ENCODE measurements at regions not wholly inside any gene's neighbourhood (a gene's known extent, or its start where the extent isn't known, plus 50 kb on each side); places are given as distances from the start of the nearest gene placed in this dataset.
"Not testable (repeated sequence)": the region's sequence is repeated elsewhere in the genome, so short reads cannot be mapped to it uniquely, and the experiment has no call there.

GRCh38 chr4:27075603-27076002 lies 215.0 kb downstream of the STIM2 start:
- not testable (repeated sequence) for H3K4me1 Mint-ChIP-seq, H3K36me3 Mint-ChIP-seq, H3K27me3 Mint-ChIP-seq, H3K27ac Mint-ChIP-seq, H3K4me3 Mint-ChIP-seq, H3K9me3 Mint-ChIP-seq, DNase-seq

GRCh38 chr4:27078934-27079455 lies 218.4 kb downstream of the STIM2 start:
- Mint-ChIP-seq H3K9me3 (peaks cover 2% of the 10 kb centered on the region), H3K36me3 (no peaks in the 10 kb centered on the region), H3K4me3 (no peak overlapping the region), H3K27ac (no peak overlapping the region), H3K27me3 (peaks cover 23% of the 10 kb centered on the region), H3K4me1 (no peaks in the 10 kb centered on the region)
- DNase-seq, result no peak

GRCh38 chr4:27081675-27082586 lies 221.3 kb downstream of the STIM2 start:
- DNase-seq, result no peak
- Mint-ChIP-seq H3K27ac (no peak overlapping the region), H3K36me3 (no peaks in the 10 kb centered on the region), H3K4me1 (peaks cover 9% of the 10 kb centered on the region), H3K4me3 (no peak overlapping the region), H3K27me3 (peaks cover 53% of the 10 kb centered on the region), H3K9me3 (no peaks in the 10 kb centered on the region)

- Mint-ChIP-seq H3K4me3 (no peak overlapping the region), H3K4me1 (peaks cover 9% of the 10 kb centered on the region), H3K27ac (no peak overlapping the region), H3K27me3 (peaks cover 60% of the 10 kb centered on the region), H3K36me3 (no peaks in the 10 kb centered on the region), H3K9me3 (no peaks in the 10 kb centered on the region)
- DNase-seq, result no peak
Observed at GRCh38 chr4:27082776-27083175, 222.1 kb downstream of the STIM2 start.

- Mint-ChIP-seq H3K4me3 (peak overlapping the region; percentile 33), H3K4me1 (peaks cover 10% of the 10 kb centered on the region), H3K27me3 (peaks cover 70% of the 10 kb centered on the region), H3K27ac (no peak overlapping the region), H3K36me3 (no peaks in the 10 kb centered on the region), H3K9me3 (no peaks in the 10 kb centered on the region)
- peak; percentile 14 for DNase-seq
Observed at GRCh38 chr4:27084685-27085361, 224.2 kb downstream of the STIM2 start.

GRCh38 chr4:27085396-27085795 lies 224.8 kb downstream of the STIM2 start:
- no peak overlapping the region for H3K4me3 Mint-ChIP-seq
- H3K4me1 Mint-ChIP-seq, result peaks cover 10% of the 10 kb centered on the region
- no peaks in the 10 kb centered on the region for H3K9me3 Mint-ChIP-seq
- peaks cover 74% of the 10 kb centered on the region for H3K27me3 Mint-ChIP-seq
- H3K27ac Mint-ChIP-seq, result no peak overlapping the region
- DNase-seq, result no peak
- no peaks in the 10 kb centered on the region for H3K36me3 Mint-ChIP-seq

GRCh38 chr4:27087306-27088045 lies 226.8 kb downstream of the STIM2 start:
- no peak for DNase-seq
- Mint-ChIP-seq H3K4me3 (no peak overlapping the region), H3K36me3 (no peaks in the 10 kb centered on the region), H3K9me3 (no peaks in the 10 kb centered on the region), H3K27me3 (peaks cover 78% of the 10 kb centered on the region), H3K4me1 (peaks cover 10% of the 10 kb centered on the region), H3K27ac (no peak overlapping the region)

GRCh38 chr4:27088491-27088890 lies 227.8 kb downstream of the STIM2 start:
- Mint-ChIP-seq H3K4me1 (peaks cover 10% of the 10 kb centered on the region), H3K4me3 (no peak overlapping the region), H3K36me3 (no peaks in the 10 kb centered on the region), H3K27ac (no peak overlapping the region), H3K27me3 (peaks cover 72% of the 10 kb centered on the region), H3K9me3 (no peaks in the 10 kb centered on the region)
- no peak for DNase-seq

- H3K4me3 Mint-ChIP-seq, result no peak overlapping the region
Observed at GRCh38 chr4:27089186-27089585, 228.5 kb downstream of the STIM2 start.

GRCh38 chr4:27090406-27090805 lies 229.8 kb downstream of the STIM2 start:
- H3K4me1 Mint-ChIP-seq, result peaks cover 3% of the 10 kb centered on the region
- H3K36me3 Mint-ChIP-seq, result no peaks in the 10 kb centered on the region
- DNase-seq, result no peak
- H3K4me3 Mint-ChIP-seq, result no peak overlapping the region
- peaks cover 53% of the 10 kb centered on the region for H3K27me3 Mint-ChIP-seq
- no peak overlapping the region for H3K27ac Mint-ChIP-seq
- H3K9me3 Mint-ChIP-seq, result no peaks in the 10 kb centered on the region

More at GRCh38 chr4:27089186-27089585, 228.5 kb downstream of the STIM2 start:
- Mint-ChIP-seq H3K4me1 (peaks cover 10% of the 10 kb centered on the region), H3K36me3 (no peaks in the 10 kb centered on the region), H3K27ac (no peak overlapping the region), H3K27me3 (peaks cover 65% of the 10 kb centered on the region), H3K9me3 (no peaks in the 10 kb centered on the region)
- no peak for DNase-seq

- Mint-ChIP-seq H3K27ac (no peak overlapping the region), H3K9me3 (no peaks in the 10 kb centered on the region), H3K36me3 (no peaks in the 10 kb centered on the region), H3K4me1 (no peaks in the 10 kb centered on the region), H3K4me3 (no peak overlapping the region), H3K27me3 (peaks cover 18% of the 10 kb centered on the region)
- no peak for DNase-seq
Observed at GRCh38 chr4:27094224-27094623, 233.6 kb downstream of the STIM2 start.

- no peak overlapping the region for H3K27ac Mint-ChIP-seq
- no peaks in the 10 kb centered on the region for H3K4me1 Mint-ChIP-seq
- peaks cover 16% of the 10 kb centered on the region for H3K27me3 Mint-ChIP-seq
- no peak overlapping the region for H3K4me3 Mint-ChIP-seq
- H3K9me3 Mint-ChIP-seq, result no peaks in the 10 kb centered on the region
- no peaks in the 10 kb centered on the region for H3K36me3 Mint-ChIP-seq
- DNase-seq, result no peak
Observed at GRCh38 chr4:27094783-27095182, 234.1 kb downstream of the STIM2 start.

GRCh38 chr4:27096142-27096824 lies 235.6 kb downstream of the STIM2 start:
- Mint-ChIP-seq H3K4me1 (no peaks in the 10 kb centered on the region), H3K27me3 (peaks cover 9% of the 10 kb centered on the region), H3K27ac (no peak overlapping the region), H3K9me3 (no peaks in the 10 kb centered on the region), H3K36me3 (no peaks in the 10 kb centered on the region), H3K4me3 (no peak overlapping the region)
- DNase-seq, result no peak

GRCh38 chr4:27098034-27098433 lies 237.4 kb downstream of the STIM2 start:
- DNase-seq, result no peak
- Mint-ChIP-seq H3K27me3 (peaks cover 10% of the 10 kb centered on the region), H3K36me3 (no peaks in the 10 kb centered on the region), H3K9me3 (no peaks in the 10 kb centered on the region), H3K4me1 (no peaks in the 10 kb centered on the region), H3K4me3 (no peak overlapping the region), H3K27ac (no peak overlapping the region)
